ENCODE measurements at regions not wholly inside any gene's neighbourhood (a gene's known extent, or its start where the extent isn't known, plus 50 kb on each side); places are given as distances from the start of the nearest gene placed in this dataset.
"Not testable (repeated sequence)": the region's sequence is repeated elsewhere in the genome, so short reads cannot be mapped to it uniquely, and the experiment has no call there.

- no peak for DNase-seq
Measured at GRCh38 chr7:115638853-115639252, 391.7 kb downstream of the TFEC start.

GRCh38 chr7:115637128-115637527 lies 393.4 kb downstream of the TFEC start:
- no peak for DNase-seq

- no peak for DNase-seq
Measured at GRCh38 chr7:115635876-115636275, 394.7 kb downstream of the TFEC start.

GRCh38 chr7:115635376-115635775 lies 395.2 kb downstream of the TFEC start:
- no peak for DNase-seq

- no peak for DNase-seq
Measured at GRCh38 chr7:115634633-115635032, 395.9 kb downstream of the TFEC start.

GRCh38 chr7:115632636-115633035 lies 397.9 kb downstream of the TFEC start:
- no peak for DNase-seq

GRCh38 chr7:115631782-115632181 lies 398.8 kb downstream of the TFEC start:
- no peak for DNase-seq

- DNase-seq, result no peak
Measured at GRCh38 chr7:115630049-115630448, 400.5 kb downstream of the TFEC start.

- DNase-seq, result no peak
Measured at GRCh38 chr7:115618676-115619075, 411.9 kb downstream of the TFEC start.

GRCh38 chr7:115613836-115614235 lies 416.7 kb downstream of the TFEC start:
- no peak for DNase-seq

- no peak for DNase-seq
Measured at GRCh38 chr7:115603416-115603815, 427.1 kb downstream of the TFEC start.

- DNase-seq, result no peak
Measured at GRCh38 chr7:115600207-115600606, 430.4 kb downstream of the TFEC start.

GRCh38 chr7:115599184-115599583 lies 431.4 kb downstream of the TFEC start:
- DNase-seq, result not testable (repeated sequence)

- not testable (repeated sequence) for DNase-seq
Measured at GRCh38 chr7:115597220-115597619, 433.3 kb downstream of the TFEC start.

GRCh38 chr7:115593111-115593510 lies 437.5 kb downstream of the TFEC start:
- DNase-seq, result no peak

- DNase-seq, result no peak
Measured at GRCh38 chr7:115585015-115585718, 445.4 kb downstream of the TFEC start.

- no peak for DNase-seq
Measured at GRCh38 chr7:115582956-115583355, 447.6 kb downstream of the TFEC start.

- no peak for DNase-seq
Measured at GRCh38 chr7:115578576-115578975, 452.0 kb downstream of the TFEC start.

- no peak for DNase-seq
Measured at GRCh38 chr7:115574681-115575291, 455.8 kb downstream of the TFEC start.

GRCh38 chr7:115572111-115572510 lies 458.5 kb downstream of the TFEC start:
- no peak for DNase-seq

GRCh38 chr7:115561335-115562110 lies 469.0 kb downstream of the TFEC start:
- DNase-seq, result no peak

GRCh38 chr7:115559877-115560276 lies 470.7 kb downstream of the TFEC start:
- no peak for DNase-seq

- DNase-seq, result no peak
Measured at GRCh38 chr7:115558161-115558560, 472.4 kb downstream of the TFEC start.

GRCh38 chr7:115557296-115557695 lies 473.3 kb downstream of the TFEC start:
- DNase-seq, result not testable (repeated sequence)

Measured in NCI-H1930 (cell line).